Fibroblast of pulmonary artery (primary cell): ENCODE measurements at regions not wholly inside any gene's neighbourhood (a gene's known extent, or its start where the extent isn't known, plus 50 kb on each side); places are given as distances from the start of the nearest gene placed in this dataset.

Experiments
- DNase-seq: peaks from one replicate; pipeline ENCODE4 v3.0.0-alpha.2; 2010; ENCODE audit warnings: low read depth
- H3K4me3 ChIP-seq: replicated peaks from 2 replicates; pipeline ENCODE4 v1.5.1; 2011; ENCODE audit warnings: low read depth, mild to moderate bottlenecking, control low read depth, low read length, moderate library complexity
- TF ChIP-seq, protein P1 (sequence below): IDR thresholded peaks from 2 replicates; pipeline ENCODE4 v1.5.1; 2011; ENCODE audit warnings: mild to moderate bottlenecking, control low read depth, low read length, inconsistent platforms; ENCODE audit errors: missing control alignments

GRCh38 chr15:26323566-26323965, 449.3 kb downstream of the GABRB3 start:
- no peak overlapping the region for H3K4me3 ChIP-seq
- DNase-seq, result no peak
- TF ChIP-seq, protein P1, sequence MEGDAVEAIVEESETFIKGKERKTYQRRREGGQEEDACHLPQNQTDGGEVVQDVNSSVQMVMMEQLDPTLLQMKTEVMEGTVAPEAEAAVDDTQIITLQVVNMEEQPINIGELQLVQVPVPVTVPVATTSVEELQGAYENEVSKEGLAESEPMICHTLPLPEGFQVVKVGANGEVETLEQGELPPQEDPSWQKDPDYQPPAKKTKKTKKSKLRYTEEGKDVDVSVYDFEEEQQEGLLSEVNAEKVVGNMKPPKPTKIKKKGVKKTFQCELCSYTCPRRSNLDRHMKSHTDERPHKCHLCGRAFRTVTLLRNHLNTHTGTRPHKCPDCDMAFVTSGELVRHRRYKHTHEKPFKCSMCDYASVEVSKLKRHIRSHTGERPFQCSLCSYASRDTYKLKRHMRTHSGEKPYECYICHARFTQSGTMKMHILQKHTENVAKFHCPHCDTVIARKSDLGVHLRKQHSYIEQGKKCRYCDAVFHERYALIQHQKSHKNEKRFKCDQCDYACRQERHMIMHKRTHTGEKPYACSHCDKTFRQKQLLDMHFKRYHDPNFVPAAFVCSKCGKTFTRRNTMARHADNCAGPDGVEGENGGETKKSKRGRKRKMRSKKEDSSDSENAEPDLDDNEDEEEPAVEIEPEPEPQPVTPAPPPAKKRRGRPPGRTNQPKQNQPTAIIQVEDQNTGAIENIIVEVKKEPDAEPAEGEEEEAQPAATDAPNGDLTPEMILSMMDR, result no peak

DNA sequence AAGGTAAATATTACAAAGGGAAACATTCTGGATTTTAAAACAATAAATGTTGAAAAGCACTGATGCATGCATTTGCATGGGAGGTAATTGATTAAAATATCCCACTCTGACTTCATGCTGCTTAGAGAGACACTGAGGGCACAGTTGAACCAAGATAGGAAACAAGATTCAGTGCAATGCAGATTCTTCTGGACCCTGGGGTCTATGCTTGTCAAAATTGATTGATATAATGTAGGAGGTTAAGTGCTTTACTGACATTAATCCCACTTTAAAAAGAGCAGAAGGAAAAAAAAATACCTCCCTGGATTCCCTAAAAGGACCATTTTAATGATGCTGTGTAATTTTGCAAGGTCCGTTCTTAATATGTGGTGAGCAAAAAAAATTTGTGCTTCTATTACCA, 454.2 kb downstream of the GABRB3 start:
- H3K4me3 ChIP-seq, result no peak overlapping the region
- TF ChIP-seq, protein P1, result no peak
- no peak for DNase-seq

DNA sequence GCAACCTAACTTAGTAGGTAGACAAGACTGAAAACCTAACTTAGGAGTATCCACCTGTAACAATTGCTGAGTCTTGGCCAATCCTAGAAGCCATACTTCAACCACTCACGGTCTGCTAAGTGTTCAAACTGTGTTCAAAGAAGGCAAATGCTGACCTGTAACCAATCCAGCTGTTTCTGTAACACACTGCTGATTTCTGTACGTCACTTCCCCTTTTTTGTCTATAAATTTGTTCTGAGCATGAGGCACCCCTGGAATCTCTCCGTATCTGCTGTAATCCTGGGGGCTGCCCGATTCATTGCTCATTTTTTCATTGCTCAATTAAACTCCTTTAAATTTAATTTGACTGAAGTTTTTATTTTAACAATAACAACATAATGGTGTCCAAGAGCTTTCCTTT, 451.4 kb upstream of the ATP10A start:
- TF ChIP-seq, protein P1, result no peak
- DNase-seq, result no peak
- no peak overlapping the region for H3K4me3 ChIP-seq

DNA sequence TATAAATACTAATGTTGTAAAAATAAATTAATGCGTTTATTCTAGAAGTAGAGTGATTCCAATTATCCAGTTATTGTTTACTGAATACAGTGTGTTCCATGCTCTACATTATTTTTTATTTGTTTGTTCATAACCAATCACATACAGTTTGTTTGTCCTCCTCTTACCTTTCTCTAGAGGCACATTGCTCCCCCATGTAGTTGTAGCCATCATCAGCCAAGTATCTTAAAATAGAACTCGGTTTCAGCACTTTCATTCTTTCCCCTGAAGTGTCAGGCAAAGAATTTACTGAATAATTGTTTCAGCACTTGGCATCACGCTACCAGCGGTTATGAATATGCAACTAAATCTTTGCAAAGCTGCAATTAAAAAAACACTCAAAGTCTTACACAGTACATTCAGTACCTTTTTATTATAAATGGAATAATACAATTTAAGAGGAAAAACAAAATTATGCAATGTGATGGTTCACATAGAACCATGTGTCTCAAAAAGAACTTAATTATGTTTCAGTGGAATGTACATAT, 448.6 kb upstream of the ATP10A start:
- TF ChIP-seq, protein P1, result no peak
- DNase-seq, result no peak
- H3K4me3 ChIP-seq, result no peak overlapping the region

GRCh38 chr15:26298659-26299170, 435.6 kb upstream of the ATP10A start:
- TF ChIP-seq, protein P1, result no peak
- DNase-seq, result no peak
- no peak overlapping the region for H3K4me3 ChIP-seq

DNA sequence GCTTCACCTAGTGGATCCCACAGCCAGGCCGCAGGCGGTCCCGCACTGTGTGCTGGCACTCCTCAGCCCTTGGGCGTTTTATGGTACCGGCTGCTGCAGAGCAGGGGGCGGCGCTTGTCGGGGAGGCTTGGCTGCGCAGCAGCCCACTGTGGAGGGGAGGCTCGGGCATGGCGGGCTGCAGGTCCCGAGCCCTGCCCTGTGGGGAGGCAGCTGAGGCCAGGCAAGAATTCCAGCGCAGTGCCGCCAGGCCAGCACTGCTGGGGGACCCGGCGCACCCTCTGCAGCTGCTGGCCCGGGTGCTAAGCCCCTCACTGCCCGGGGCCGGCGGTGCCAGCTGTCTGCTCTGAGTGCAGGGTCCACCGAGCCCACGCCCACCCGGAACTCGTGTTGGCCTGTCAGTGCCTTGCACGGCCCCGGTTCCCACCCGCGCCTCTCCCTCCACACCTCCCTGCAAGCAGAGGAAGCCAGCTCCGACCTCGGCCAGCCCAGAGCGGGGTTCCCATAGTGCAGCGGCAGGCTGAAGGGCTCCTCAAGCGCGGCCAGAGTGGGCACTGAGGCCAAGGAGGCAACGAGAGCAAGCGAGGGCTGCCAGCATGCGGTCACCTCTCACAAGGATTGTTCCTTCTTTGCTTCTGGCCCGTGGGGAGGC, 435.0 kb upstream of the ATP10A start:
- TF ChIP-seq, protein P1, result no peak
- no peak for DNase-seq
- H3K4me3 ChIP-seq, result no peak overlapping the region
